ENCODE measurements at regions not wholly inside any gene's neighbourhood (a gene's known extent, or its start where the extent isn't known, plus 50 kb on each side); places are given as distances from the start of the nearest gene placed in this dataset.

- DNase-seq (ENCODE audit: low read depth in 2 of 2) = no peak
Measured at GRCh38 chr6:132973514-132973993, 159.2 kb downstream of the RPS12 start.

- DNase-seq (ENCODE audit: low read depth in 2 of 2) = no peak
Measured at GRCh38 chr6:132974122-132974521, 159.8 kb downstream of the RPS12 start.

- no peak for DNase-seq (ENCODE audit: low read depth in 2 of 2)
Measured at GRCh38 chr6:132977413-132977812, 163.0 kb downstream of the RPS12 start.

GRCh38 chr6:132978685-132979084 lies 164.3 kb downstream of the RPS12 start:
- DNase-seq (ENCODE audit: low read depth in 2 of 2) = no peak

GRCh38 chr6:132993738-132994137 lies 179.4 kb downstream of the RPS12 start:
- no peak for DNase-seq (ENCODE audit: low read depth in 2 of 2)

GRCh38 chr6:132995009-132995408 lies 180.6 kb downstream of the RPS12 start:
- DNase-seq (ENCODE audit: low read depth in 2 of 2) = no peak

- no peak for DNase-seq (ENCODE audit: low read depth in 2 of 2)
Measured at GRCh38 chr6:132995432-132995831, 181.1 kb downstream of the RPS12 start.

- DNase-seq (ENCODE audit: low read depth in 2 of 2) = no peak
Measured at GRCh38 chr6:132998418-132998817, 184.0 kb downstream of the RPS12 start.

GRCh38 chr6:133001040-133001565 lies 186.7 kb downstream of the RPS12 start:
- DNase-seq (ENCODE audit: low read depth in 2 of 2) = no peak

GRCh38 chr6:133004304-133004884 lies 190.0 kb downstream of the RPS12 start:
- no peak for DNase-seq (ENCODE audit: low read depth in 2 of 2)

GRCh38 chr6:133012774-133013173 lies 198.4 kb downstream of the RPS12 start:
- DNase-seq (ENCODE audit: low read depth in 2 of 2) = no peak

- DNase-seq (ENCODE audit: low read depth in 2 of 2) = no peak
Measured at GRCh38 chr6:133016631-133017030, 202.3 kb downstream of the RPS12 start.

GRCh38 chr6:133017581-133017980 lies 203.2 kb downstream of the RPS12 start:
- no peak for DNase-seq (ENCODE audit: low read depth in 2 of 2)

GRCh38 chr6:133026705-133027104 lies 212.3 kb downstream of the RPS12 start:
- no peak for DNase-seq (ENCODE audit: low read depth in 2 of 2)

GRCh38 chr6:133033263-133033662 lies 207.9 kb upstream of the EYA4 start:
- no peak for DNase-seq (ENCODE audit: low read depth in 2 of 2)

- DNase-seq (ENCODE audit: low read depth in 2 of 2) = no peak
Measured at GRCh38 chr6:133034509-133035206, 206.5 kb upstream of the EYA4 start.

GRCh38 chr6:133040094-133040802 lies 200.9 kb upstream of the EYA4 start:
- no peak for DNase-seq (ENCODE audit: low read depth in 2 of 2)

- DNase-seq (ENCODE audit: low read depth in 2 of 2) = no peak
Measured at GRCh38 chr6:133040803-133041419, 200.2 kb upstream of the EYA4 start.

- no peak for DNase-seq (ENCODE audit: low read depth in 2 of 2)
Measured at GRCh38 chr6:133042550-133043120, 198.5 kb upstream of the EYA4 start.

GRCh38 chr6:133046576-133046975 lies 194.6 kb upstream of the EYA4 start:
- no peak for DNase-seq (ENCODE audit: low read depth in 2 of 2)

- DNase-seq (ENCODE audit: low read depth in 2 of 2) = no peak
Measured at GRCh38 chr6:133047065-133047665, 194.0 kb upstream of the EYA4 start.
